Nephron progenitor cell (in vitro differentiated cells): ENCODE measurements at regions not wholly inside any gene's neighbourhood (a gene's known extent, or its start where the extent isn't known, plus 50 kb on each side); places are given as distances from the start of the nearest gene placed in this dataset.
"Not testable (repeated sequence)": the region's sequence is repeated elsewhere in the genome, so short reads cannot be mapped to it uniquely, and the experiment has no call there.

Source experiments
- DNase-seq: peaks from one replicate; pipeline ENCODE4 v3.0.0; 2021
- H3K27ac Mint-ChIP-seq: 2 replicates; pipeline ENCODE4 v1.8.0; 2021; ENCODE audit warnings: mild to moderate bottlenecking, moderate library complexity, mixed read lengths
- H3K27me3 Mint-ChIP-seq: 2 replicates; pipeline ENCODE4 v1.8.0; 2021; ENCODE audit warnings: mild to moderate bottlenecking, low read depth, mixed read lengths; ENCODE audit not compliant: poor library complexity
- H3K36me3 Mint-ChIP-seq: 2 replicates; pipeline ENCODE4 v1.8.0; 2021; ENCODE audit warnings: low read depth, mixed read lengths
- H3K4me1 Mint-ChIP-seq: 2 replicates; pipeline ENCODE4 v1.8.0; 2021; ENCODE audit warnings: mixed read lengths
- H3K4me3 Mint-ChIP-seq: 2 replicates; pipeline ENCODE4 v1.8.0; 2021; ENCODE audit warnings: mild to moderate bottlenecking, moderate library complexity, mixed read lengths
- H3K9me3 Mint-ChIP-seq: 2 replicates; pipeline ENCODE4 v1.8.0; 2021; ENCODE audit warnings: mild to moderate bottlenecking, moderate library complexity, mixed read lengths

- DNase-seq, H3K27ac Mint-ChIP-seq, H3K36me3 Mint-ChIP-seq, H3K9me3 Mint-ChIP-seq, H3K4me1 Mint-ChIP-seq, H3K4me3 Mint-ChIP-seq, H3K27me3 Mint-ChIP-seq: not testable (repeated sequence)
Observed at GRCh38 chr7:73244782-73245311, 63.8 kb downstream of the NSUN5 start.

- H3K27me3 Mint-ChIP-seq, H3K27ac Mint-ChIP-seq, H3K9me3 Mint-ChIP-seq, H3K4me3 Mint-ChIP-seq, H3K36me3 Mint-ChIP-seq, H3K4me1 Mint-ChIP-seq: not testable (repeated sequence)
- peak; percentile 96 for DNase-seq
Observed at GRCh38 chr7:73234994-73235717, 73.5 kb downstream of the NSUN5 start.

GRCh38 chr7:73225745-73226144 lies 82.9 kb downstream of the NSUN5 start:
- not testable (repeated sequence) for H3K27ac Mint-ChIP-seq, H3K4me1 Mint-ChIP-seq, H3K36me3 Mint-ChIP-seq, H3K4me3 Mint-ChIP-seq, H3K27me3 Mint-ChIP-seq, DNase-seq, H3K9me3 Mint-ChIP-seq

- H3K27ac Mint-ChIP-seq, H3K9me3 Mint-ChIP-seq, H3K36me3 Mint-ChIP-seq, H3K4me1 Mint-ChIP-seq, H3K4me3 Mint-ChIP-seq, DNase-seq, H3K27me3 Mint-ChIP-seq: not testable (repeated sequence)
Observed at GRCh38 chr7:73221724-73222123, 86.9 kb downstream of the NSUN5 start.

GRCh38 chr7:73220766-73221370 lies 87.8 kb downstream of the NSUN5 start:
- not testable (repeated sequence) for H3K4me1 Mint-ChIP-seq, H3K27me3 Mint-ChIP-seq, H3K36me3 Mint-ChIP-seq

GRCh38 chr7:73220357-73220756 lies 88.3 kb downstream of the NSUN5 start:
- H3K36me3 Mint-ChIP-seq, H3K9me3 Mint-ChIP-seq, H3K27me3 Mint-ChIP-seq, DNase-seq, H3K27ac Mint-ChIP-seq, H3K4me3 Mint-ChIP-seq, H3K4me1 Mint-ChIP-seq: not testable (repeated sequence)

More at GRCh38 chr7:73220766-73221370, 87.8 kb downstream of the NSUN5 start:
- H3K27ac Mint-ChIP-seq, DNase-seq, H3K9me3 Mint-ChIP-seq, H3K4me3 Mint-ChIP-seq: not testable (repeated sequence)

GRCh38 chr7:73218802-73219201 lies 89.8 kb downstream of the NSUN5 start:
- H3K4me1 Mint-ChIP-seq, H3K9me3 Mint-ChIP-seq, H3K27me3 Mint-ChIP-seq, H3K27ac Mint-ChIP-seq, H3K36me3 Mint-ChIP-seq, DNase-seq, H3K4me3 Mint-ChIP-seq: not testable (repeated sequence)

GRCh38 chr7:73216046-73216675 lies 92.5 kb downstream of the NSUN5 start:
- DNase-seq, H3K9me3 Mint-ChIP-seq, H3K36me3 Mint-ChIP-seq, H3K4me1 Mint-ChIP-seq, H3K4me3 Mint-ChIP-seq, H3K27me3 Mint-ChIP-seq, H3K27ac Mint-ChIP-seq: not testable (repeated sequence)

- not testable (repeated sequence) for H3K4me3 Mint-ChIP-seq, DNase-seq, H3K4me1 Mint-ChIP-seq, H3K27ac Mint-ChIP-seq, H3K36me3 Mint-ChIP-seq, H3K9me3 Mint-ChIP-seq, H3K27me3 Mint-ChIP-seq
Observed at GRCh38 chr7:73215232-73215631, 93.4 kb downstream of the NSUN5 start.

- DNase-seq, result not testable (repeated sequence)
Observed at GRCh38 chr7:73214471-73214870, 94.2 kb downstream of the NSUN5 start.

GRCh38 chr7:73213076-73213475 lies 95.5 kb downstream of the NSUN5 start:
- H3K4me1 Mint-ChIP-seq, H3K4me3 Mint-ChIP-seq, H3K9me3 Mint-ChIP-seq, DNase-seq, H3K36me3 Mint-ChIP-seq, H3K27me3 Mint-ChIP-seq, H3K27ac Mint-ChIP-seq: not testable (repeated sequence)

More at GRCh38 chr7:73214471-73214870, 94.2 kb downstream of the NSUN5 start:
- H3K4me1 Mint-ChIP-seq, H3K9me3 Mint-ChIP-seq, H3K4me3 Mint-ChIP-seq, H3K27ac Mint-ChIP-seq, H3K27me3 Mint-ChIP-seq, H3K36me3 Mint-ChIP-seq: not testable (repeated sequence)

- not testable (repeated sequence) for H3K4me1 Mint-ChIP-seq, H3K27me3 Mint-ChIP-seq, H3K27ac Mint-ChIP-seq, DNase-seq, H3K36me3 Mint-ChIP-seq, H3K9me3 Mint-ChIP-seq, H3K4me3 Mint-ChIP-seq
Observed at GRCh38 chr7:73205594-73205993, 103.0 kb downstream of the NSUN5 start.

- not testable (repeated sequence) for H3K27ac Mint-ChIP-seq
Observed at GRCh38 chr7:73204898-73205297, 103.7 kb downstream of the NSUN5 start.

GRCh38 chr7:73203312-73203711 lies 105.3 kb downstream of the NSUN5 start:
- not testable (repeated sequence) for H3K27ac Mint-ChIP-seq, H3K9me3 Mint-ChIP-seq, DNase-seq, H3K27me3 Mint-ChIP-seq, H3K4me1 Mint-ChIP-seq, H3K4me3 Mint-ChIP-seq, H3K36me3 Mint-ChIP-seq

More at GRCh38 chr7:73204898-73205297, 103.7 kb downstream of the NSUN5 start:
- DNase-seq, H3K9me3 Mint-ChIP-seq, H3K36me3 Mint-ChIP-seq, H3K4me1 Mint-ChIP-seq, H3K4me3 Mint-ChIP-seq, H3K27me3 Mint-ChIP-seq: not testable (repeated sequence)
